H9 (cell line): ENCODE measurements at regions not wholly inside any gene's neighbourhood (a gene's known extent, or its start where the extent isn't known, plus 50 kb on each side); places are given as distances from the start of the nearest gene placed in this dataset.

Source experiments
- DNase-seq: peaks from one replicate; pipeline ENCODE4 v3.0.0-alpha.2; 2017
- H2AFZ ChIP-seq: one replicate; pipeline ENCODE4 v1.6.1; 2013; ENCODE audit warnings: mild to moderate bottlenecking, low read length, control low read depth, moderate library complexity
- H2AK5ac ChIP-seq: 2 replicates; pipeline ENCODE4 v1.6.1; 2013; ENCODE audit warnings: low read length, control low read depth, mixed read lengths; ENCODE audit not compliant: insufficient read length
- H2BK120ac ChIP-seq: one replicate; pipeline ENCODE4 v1.6.1; 2013; ENCODE audit warnings: low read depth, mild to moderate bottlenecking, low read length, control low read depth, inconsistent platforms; ENCODE audit not compliant: poor library complexity, severe bottlenecking
- H2BK12ac ChIP-seq: 2 replicates; pipeline ENCODE4 v1.6.1; 2013; ENCODE audit warnings: low read length, control low read depth, mixed read lengths, low read depth; ENCODE audit not compliant: insufficient read length
- H2BK15ac ChIP-seq: 2 replicates; pipeline ENCODE4 v1.6.1; 2013; ENCODE audit warnings: low read depth, low read length, control low read depth
- H2BK20ac ChIP-seq: one replicate; pipeline ENCODE4 v1.6.1; 2013; ENCODE audit warnings: low read depth, mild to moderate bottlenecking, low read length, control low read depth, inconsistent platforms; ENCODE audit not compliant: poor library complexity, severe bottlenecking
- H2BK5ac ChIP-seq: 2 replicates; pipeline ENCODE4 v1.6.1; 2013; ENCODE audit warnings: low read length, control low read depth, mixed read lengths; ENCODE audit not compliant: insufficient read length
- H3K14ac ChIP-seq: 2 replicates; pipeline ENCODE4 v1.6.1; 2013; ENCODE audit warnings: low read length, control low read depth; ENCODE audit not compliant: insufficient read depth
- H3K18ac ChIP-seq: 2 replicates; pipeline ENCODE4 v1.6.1; 2013; ENCODE audit warnings: low read depth, mild to moderate bottlenecking, mixed read lengths, low read length, control low read depth; ENCODE audit not compliant: insufficient read length
- H3K23ac ChIP-seq: 2 replicates; pipeline ENCODE4 v1.6.1; 2013; ENCODE audit warnings: low read length, control low read depth, mixed read lengths, low read depth; ENCODE audit not compliant: insufficient read length
- H3K23me2 ChIP-seq: 2 replicates; pipeline ENCODE4 v1.6.1; 2013; ENCODE audit warnings: low read depth, mild to moderate bottlenecking, mixed read lengths, low read length, control low read depth; ENCODE audit not compliant: insufficient read length, poor library complexity, severe bottlenecking
- H3K27ac ChIP-seq: 2 replicates; pipeline ENCODE4 v1.5.1; 2013; ENCODE audit warnings: low read length, control low read depth, mixed read lengths, low read depth; ENCODE audit not compliant: insufficient read length
- H3K27me3 ChIP-seq: 2 replicates; pipeline ENCODE4 v1.6.1; 2013; ENCODE audit warnings: low read length, control low read depth, inconsistent platforms; ENCODE audit not compliant: insufficient read depth
- H3K4ac ChIP-seq: 2 replicates; pipeline ENCODE4 v1.6.1; 2013; ENCODE audit warnings: low read depth, mild to moderate bottlenecking, control low read depth, inconsistent platforms, low read length, moderate library complexity
- H3K4me1 ChIP-seq: 2 replicates; pipeline ENCODE4 v1.6.1; 2013; ENCODE audit warnings: low read length, control low read depth, inconsistent platforms; ENCODE audit not compliant: insufficient read depth
- H3K4me2 ChIP-seq: 2 replicates; pipeline ENCODE4 v1.6.1; 2013; ENCODE audit warnings: low read length, control low read depth, mixed read lengths; ENCODE audit not compliant: insufficient read length, insufficient read depth
- H3K56ac ChIP-seq: 2 replicates; pipeline ENCODE4 v1.6.1; 2013; ENCODE audit warnings: low read depth, mild to moderate bottlenecking, mixed read lengths, low read length, control low read depth; ENCODE audit not compliant: insufficient read length
- H3K79me1 ChIP-seq: 2 replicates; pipeline ENCODE4 v1.6.1; 2013; ENCODE audit warnings: low read depth, mild to moderate bottlenecking, moderate library complexity, low read length, control low read depth, inconsistent platforms; ENCODE audit not compliant: insufficient read depth, poor library complexity, severe bottlenecking
- H3K79me2 ChIP-seq: 2 replicates; pipeline ENCODE4 v1.6.1; 2013; ENCODE audit warnings: low read length, control low read depth, inconsistent platforms; ENCODE audit not compliant: insufficient read depth
- H3K9ac ChIP-seq: 2 replicates; pipeline ENCODE4 v1.6.1; 2013; ENCODE audit warnings: low read length, control low read depth, mixed read lengths; ENCODE audit not compliant: insufficient read length; ENCODE audit errors: extremely low read depth
- H3K9me3 ChIP-seq: one replicate; pipeline ENCODE4 v1.6.1; 2013; ENCODE audit warnings: low read depth, low read length, inconsistent platforms; ENCODE audit not compliant: control insufficient read depth
- H3T11ph ChIP-seq: one replicate; pipeline ENCODE4 v1.6.1; 2013; ENCODE audit warnings: mild to moderate bottlenecking, low read length, control low read depth, inconsistent platforms
- H4K20me1 ChIP-seq: one replicate; pipeline ENCODE4 v1.6.1; 2013; ENCODE audit not compliant: control insufficient read depth, insufficient read length, insufficient read depth
- H4K5ac ChIP-seq: 2 replicates; pipeline ENCODE4 v1.6.1; 2013; ENCODE audit warnings: low read depth, mild to moderate bottlenecking, mixed read lengths, low read length, control low read depth; ENCODE audit not compliant: insufficient read length
- H4K8ac ChIP-seq: replicated peaks from 2 replicates; pipeline ENCODE4 v1.6.1; 2013; ENCODE audit warnings: low read length, control low read depth, mixed read lengths, low read depth; ENCODE audit not compliant: insufficient read length
- H4K91ac ChIP-seq: 2 replicates; pipeline ENCODE4 v1.6.1; 2013; ENCODE audit warnings: low read depth, mild to moderate bottlenecking, moderate library complexity, mixed read lengths, low read length, control low read depth; ENCODE audit not compliant: insufficient read length
- H3K27ac Mint-ChIP-seq, 3 experiments: 2 replicates in 2 of 3; 3 replicates in 1 of 3; pipeline ENCODE4 v1.8.0; 2020 to 2021; ENCODE audit warnings: mixed read lengths in 3 of 3, mild to moderate bottlenecking in 1 of 3, moderate library complexity in 1 of 3
- H3K27me3 Mint-ChIP-seq: 2 replicates; pipeline ENCODE4 v1.8.0; 2021; ENCODE audit warnings: low read depth, mild to moderate bottlenecking, moderate library complexity, mixed read lengths
- H3K36me3 Mint-ChIP-seq, 3 experiments: 2 replicates in 2 of 3; 3 replicates in 1 of 3; pipeline ENCODE4 v1.8.0; 2020 to 2021; ENCODE audit warnings: low read depth in 3 of 3, mixed read lengths in 3 of 3; ENCODE audit not compliant: insufficient read depth in 1 of 3
- H3K4me1 Mint-ChIP-seq, 2 experiments: 2 replicates each; pipeline ENCODE4 v1.8.0; 2020; ENCODE audit warnings: mixed read lengths in 2 of 2
- H3K4me3 Mint-ChIP-seq, 2 experiments: 2 replicates in 1 of 2; 3 replicates in 1 of 2; pipeline ENCODE4 v1.8.0; 2020 to 2021; ENCODE audit warnings: mild to moderate bottlenecking in 2 of 2, mixed read lengths in 2 of 2, moderate library complexity in 1 of 2
- H3K9me3 Mint-ChIP-seq, 2 experiments: 2 replicates in 1 of 2; 3 replicates in 1 of 2; pipeline ENCODE4 v1.8.0; 2020; ENCODE audit warnings: mild to moderate bottlenecking in 2 of 2, mixed read lengths in 2 of 2, moderate library complexity in 1 of 2
- whole genome bisulfite sequencing: extraction: QIAGEN DNeasy Blood & Tissue Kit; methylation state at CpG from one replicate; pipeline ENCODE4 v1.1.7; 2013; ENCODE audit warnings: missing lambda C conversion rate, low lambda C conversion rate, mixed read lengths; ENCODE audit not compliant: insufficient read length; ENCODE audit errors: extremely low coverage; 5-methylcytosine and 5-hydroxymethylcytosine counted together
- TF ChIP-seq, protein P1 (sequence below): fragments of 200-600 bp; sonication (generic); conservative IDR thresholded peaks from 3 replicates; pipeline ENCODE4 v1.8.0; 2021; ENCODE audit warnings: antibody characterized with exemption, mild to moderate bottlenecking

DNA sequence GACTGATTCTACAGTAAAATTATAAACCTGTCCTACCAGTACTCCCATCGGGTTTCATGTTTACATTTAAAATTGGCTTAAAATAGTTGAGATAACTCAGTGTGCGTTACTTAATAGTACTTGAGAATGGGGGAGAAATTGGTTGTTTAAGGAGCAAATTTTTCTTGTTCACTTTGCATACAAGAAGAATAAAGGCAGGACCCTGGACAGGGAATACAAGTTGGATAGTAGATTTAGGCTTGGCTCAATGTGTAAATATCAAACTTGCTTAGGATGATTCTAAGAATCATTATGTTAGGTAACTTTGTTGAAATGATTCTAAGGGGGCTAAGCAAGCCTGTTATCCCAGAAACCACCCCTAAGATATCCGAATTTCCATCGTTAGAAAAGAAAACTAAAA is 448.4 kb upstream of the TLE4 start:
- no peak overlapping the region for H2BK120ac ChIP-seq
- no CpG with 5 or more reads among the region's 4 CpGs for WGBS
- H3K4ac ChIP-seq: no peak overlapping the region
- H3K18ac ChIP-seq: no peak overlapping the region
- no peak overlapping the region for H2BK12ac ChIP-seq
- no peaks in the 10 kb centered on the region for H4K20me1 ChIP-seq
- H3K9ac ChIP-seq: no peak overlapping the region
- H3K9me3 Mint-ChIP-seq: no peaks in the 10 kb centered on the region
- no peak overlapping the region for H3T11ph ChIP-seq
- no peak overlapping the region for H3K27ac ChIP-seq
- H3K27me3 ChIP-seq: no peaks in the 10 kb centered on the region
- H2BK15ac ChIP-seq: no peak overlapping the region
- no peak overlapping the region for H3K56ac ChIP-seq
- H3K23me2 ChIP-seq: no peaks in the 10 kb centered on the region
- no peak overlapping the region for H2BK20ac ChIP-seq
- no peak overlapping the region for H3K23ac ChIP-seq
- H3K27ac Mint-ChIP-seq: no peak overlapping the region
- H4K8ac ChIP-seq: no peak overlapping the region
- no peak overlapping the region for H4K91ac ChIP-seq
- no peaks in the 10 kb centered on the region for H3K4me1 ChIP-seq
- H4K5ac ChIP-seq: no peak overlapping the region
- no peaks in the 10 kb centered on the region for H3K36me3 Mint-ChIP-seq
- no peak overlapping the region for H2AK5ac ChIP-seq
- no peak overlapping the region for H3K4me3 Mint-ChIP-seq
- no peak overlapping the region for H2BK5ac ChIP-seq
- H3K14ac ChIP-seq: no peak overlapping the region
- no peaks in the 10 kb centered on the region for H3K79me1 ChIP-seq
- peaks cover 9 to 10% of the 10 kb centered on the region in 2 experiments for H3K4me1 Mint-ChIP-seq
- H3K9me3 ChIP-seq: no peaks in the 10 kb centered on the region
- no peak overlapping the region for H3K4me2 ChIP-seq
- no peak for DNase-seq
- TF ChIP-seq, protein P1, sequence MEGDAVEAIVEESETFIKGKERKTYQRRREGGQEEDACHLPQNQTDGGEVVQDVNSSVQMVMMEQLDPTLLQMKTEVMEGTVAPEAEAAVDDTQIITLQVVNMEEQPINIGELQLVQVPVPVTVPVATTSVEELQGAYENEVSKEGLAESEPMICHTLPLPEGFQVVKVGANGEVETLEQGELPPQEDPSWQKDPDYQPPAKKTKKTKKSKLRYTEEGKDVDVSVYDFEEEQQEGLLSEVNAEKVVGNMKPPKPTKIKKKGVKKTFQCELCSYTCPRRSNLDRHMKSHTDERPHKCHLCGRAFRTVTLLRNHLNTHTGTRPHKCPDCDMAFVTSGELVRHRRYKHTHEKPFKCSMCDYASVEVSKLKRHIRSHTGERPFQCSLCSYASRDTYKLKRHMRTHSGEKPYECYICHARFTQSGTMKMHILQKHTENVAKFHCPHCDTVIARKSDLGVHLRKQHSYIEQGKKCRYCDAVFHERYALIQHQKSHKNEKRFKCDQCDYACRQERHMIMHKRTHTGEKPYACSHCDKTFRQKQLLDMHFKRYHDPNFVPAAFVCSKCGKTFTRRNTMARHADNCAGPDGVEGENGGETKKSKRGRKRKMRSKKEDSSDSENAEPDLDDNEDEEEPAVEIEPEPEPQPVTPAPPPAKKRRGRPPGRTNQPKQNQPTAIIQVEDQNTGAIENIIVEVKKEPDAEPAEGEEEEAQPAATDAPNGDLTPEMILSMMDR: no peak
- no peak overlapping the region for H2AFZ ChIP-seq
- H3K79me2 ChIP-seq: no peaks in the 10 kb centered on the region
- peaks cover 2% of the 10 kb centered on the region for H3K27me3 Mint-ChIP-seq
